ENCODE measurements at regions not wholly inside any gene's neighbourhood (a gene's known extent, or its start where the extent isn't known, plus 50 kb on each side); places are given as distances from the start of the nearest gene placed in this dataset.

DNA sequence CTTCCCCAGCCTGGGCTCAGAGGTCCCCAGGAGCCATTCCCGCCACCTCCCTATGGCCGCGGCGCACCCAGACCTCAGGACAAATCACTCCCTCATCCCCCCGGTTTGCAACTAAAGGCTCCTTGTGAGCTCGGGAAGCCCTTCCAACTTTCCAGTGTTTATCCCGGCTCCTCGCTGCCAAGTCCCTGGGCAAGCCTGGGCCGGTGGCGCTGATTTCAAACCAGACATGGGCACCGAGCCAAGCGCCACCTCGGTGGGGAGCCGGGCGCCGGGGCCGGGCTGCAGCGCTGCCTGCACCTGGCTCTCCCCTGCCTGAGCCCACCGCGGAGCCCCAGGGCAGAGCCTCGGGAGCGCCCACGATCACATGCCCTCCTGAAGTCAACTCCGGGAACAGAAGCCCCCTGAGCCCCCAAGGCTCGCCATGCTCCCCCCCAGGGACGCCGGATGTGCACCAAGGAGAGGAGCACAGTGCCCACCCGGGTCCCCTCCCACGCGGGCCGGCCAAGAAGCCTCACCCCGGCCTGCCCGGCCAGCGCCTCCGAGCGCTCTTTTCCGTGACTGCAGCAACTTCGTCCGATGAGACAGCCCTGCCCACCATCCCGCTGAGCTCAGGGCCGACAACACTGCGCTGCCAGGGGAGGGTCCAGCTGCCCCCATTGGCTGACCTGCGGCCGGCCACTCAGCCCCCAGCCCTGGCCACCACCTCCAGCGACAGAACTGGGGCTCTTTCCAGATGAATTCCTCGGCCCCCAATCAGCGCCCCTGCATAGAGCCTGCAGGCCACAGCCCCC is 50.0 kb downstream of the NCOR2 start:
- DNase-seq (ENCODE audit: low read depth in 2 of 2), result no peak

DNA sequence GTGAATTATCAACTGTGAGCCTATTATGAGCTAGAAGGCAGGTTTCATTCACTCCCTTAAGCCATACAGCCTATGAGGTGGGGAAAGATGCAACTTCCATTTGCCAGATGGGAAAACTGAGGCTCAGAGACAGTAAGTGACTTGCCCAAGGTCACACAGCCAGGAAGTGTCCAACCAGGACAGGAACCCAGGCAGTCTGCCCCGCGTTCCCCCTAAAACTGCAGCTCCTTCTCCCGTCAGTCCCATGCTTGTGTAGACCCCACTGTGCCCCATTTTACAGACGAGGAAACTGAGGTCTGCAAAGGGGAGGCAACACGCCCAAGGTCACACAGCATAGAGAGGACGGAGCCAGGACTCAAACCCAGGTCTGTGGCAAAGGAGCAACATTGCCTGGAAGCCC is 50.6 kb downstream of the NCOR2 start:
- no peak for DNase-seq (ENCODE audit: low read depth in 2 of 2)

DNA sequence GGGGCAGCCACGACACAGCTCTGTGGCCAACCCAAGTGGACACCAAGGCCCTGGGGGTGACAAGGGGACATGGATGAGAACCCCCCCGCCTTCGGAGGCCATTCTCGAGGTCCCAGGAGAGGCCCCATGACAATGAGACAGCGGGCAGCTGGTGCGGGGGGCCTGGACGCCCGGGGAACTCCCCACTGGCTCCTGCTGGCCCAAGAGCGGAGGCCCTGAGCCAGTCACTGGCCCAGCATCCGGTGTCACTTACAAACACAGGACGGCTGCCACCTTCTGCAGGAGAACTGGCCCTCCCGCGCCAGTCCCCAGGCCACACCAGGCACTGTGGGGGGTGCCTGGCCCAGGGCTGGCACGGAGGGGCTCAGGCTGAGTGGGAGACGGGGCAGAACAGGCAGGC is 51.4 kb downstream of the NCOR2 start:
- DNase-seq (ENCODE audit: low read depth in 2 of 2), result no peak

DNA sequence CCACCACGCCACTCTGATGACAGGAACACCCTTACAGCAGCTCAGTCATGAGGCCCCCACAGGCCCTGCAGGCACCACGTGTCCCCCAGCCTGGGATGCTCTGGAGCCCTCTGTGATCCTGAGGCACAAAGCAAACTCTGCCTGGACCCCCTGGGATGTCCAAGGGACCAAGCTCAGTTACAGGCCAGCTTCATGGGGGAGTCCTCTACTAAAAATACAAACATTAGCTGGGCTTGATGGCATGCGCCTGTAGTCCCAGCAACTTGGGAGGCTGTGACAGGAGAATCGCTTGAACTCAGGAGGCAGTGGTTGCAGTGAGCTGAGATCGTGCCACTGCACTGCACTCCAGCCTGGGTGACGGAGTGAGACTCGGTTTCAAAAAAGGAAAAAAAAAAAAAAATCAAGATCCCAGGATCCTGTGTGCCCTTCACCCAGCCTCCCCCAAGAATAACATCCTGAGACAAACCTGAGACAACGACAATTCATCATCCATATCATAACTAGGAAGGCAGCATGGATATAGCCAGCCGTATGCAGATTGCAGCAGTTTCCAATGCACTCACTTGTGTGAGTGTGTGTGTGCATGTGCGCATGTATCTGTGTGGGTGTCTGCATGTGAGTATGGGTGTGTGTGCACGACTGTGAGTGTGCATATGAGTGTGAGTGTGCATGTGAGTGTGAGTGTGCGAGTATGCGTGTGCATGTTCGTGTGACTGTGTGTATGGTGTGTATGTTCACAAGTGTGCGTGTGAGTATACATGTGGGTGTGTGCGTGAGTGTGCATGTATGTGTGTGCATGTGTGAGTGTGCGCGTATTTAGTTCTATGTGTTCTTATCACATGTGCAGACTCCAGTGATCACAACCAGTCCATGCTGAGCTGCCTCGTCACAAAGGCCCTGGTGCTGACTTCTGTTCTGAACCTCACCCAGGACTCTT is 52.1 kb downstream of the NCOR2 start:
- no peak for DNase-seq (ENCODE audit: low read depth in 2 of 2)

DNA sequence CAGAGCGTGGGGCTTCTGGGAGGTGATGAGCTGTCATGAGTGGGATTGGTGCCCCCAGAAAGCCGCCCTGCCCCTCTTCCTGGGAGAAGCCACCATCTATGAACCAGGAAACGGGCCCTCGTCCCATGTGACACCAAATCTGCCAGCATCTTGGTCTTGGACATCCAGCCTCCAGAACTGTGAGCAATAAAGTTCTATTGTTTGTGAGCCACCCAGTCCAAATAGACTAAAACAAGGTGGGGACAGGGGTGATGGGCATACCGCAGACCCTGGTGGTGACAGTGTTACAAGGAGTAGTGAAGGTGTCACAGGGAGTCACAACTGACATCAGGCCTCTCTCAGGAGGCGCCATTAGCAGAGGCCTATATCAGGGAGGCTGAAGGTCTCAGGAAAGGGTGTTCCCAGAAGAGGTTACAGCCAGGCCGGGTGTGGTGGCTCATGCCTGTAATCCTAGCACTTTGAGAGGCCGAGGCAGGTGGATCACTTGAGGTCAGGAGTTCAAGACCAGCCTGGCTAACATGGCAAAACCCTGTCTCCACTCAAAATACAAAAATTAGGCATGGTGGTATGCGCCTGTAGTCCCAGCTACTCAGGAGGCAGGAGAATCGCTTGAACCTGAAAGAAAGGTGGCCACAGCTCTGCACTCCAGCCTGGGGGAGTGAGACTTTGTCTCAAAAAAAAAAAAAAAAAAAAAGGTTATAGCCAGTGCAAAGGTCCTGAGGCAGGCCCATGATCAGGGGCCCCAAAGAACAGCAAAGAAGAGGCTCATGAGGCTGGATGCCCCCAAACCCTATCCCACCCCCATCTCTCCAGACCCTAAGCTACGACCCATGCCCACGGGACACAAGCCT is 53.0 kb downstream of the NCOR2 start:
- DNase-seq (ENCODE audit: low read depth in 2 of 2), result no peak

DNA sequence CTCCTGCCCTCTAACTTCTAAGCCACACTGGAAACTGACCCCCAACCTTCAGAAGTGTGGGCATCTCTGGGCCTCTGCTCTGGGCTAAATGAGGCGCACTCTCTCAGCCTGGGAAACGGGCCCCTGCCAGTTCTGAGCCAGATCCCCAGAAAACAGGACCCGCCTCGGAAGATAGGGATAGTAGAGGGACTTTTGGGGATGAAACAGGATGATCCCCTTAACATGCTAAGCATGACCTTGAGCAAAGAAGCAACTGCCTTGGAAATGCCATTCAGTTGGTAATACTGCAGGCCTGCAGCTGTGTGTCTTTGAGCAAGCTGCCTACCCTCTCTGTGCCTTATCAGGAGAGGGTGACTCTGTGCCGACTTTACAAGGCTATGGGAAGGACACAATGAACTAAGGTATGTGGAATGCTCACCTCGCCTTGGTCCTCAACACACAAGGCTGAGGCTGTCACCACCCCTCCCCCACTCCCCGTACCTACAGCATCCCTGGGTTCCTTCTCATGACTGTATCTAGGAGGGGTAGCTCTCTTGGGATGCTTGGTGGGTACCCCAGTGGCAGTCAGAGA is 54.0 kb downstream of the NCOR2 start:
- no peak for DNase-seq (ENCODE audit: low read depth in 2 of 2)

DNA sequence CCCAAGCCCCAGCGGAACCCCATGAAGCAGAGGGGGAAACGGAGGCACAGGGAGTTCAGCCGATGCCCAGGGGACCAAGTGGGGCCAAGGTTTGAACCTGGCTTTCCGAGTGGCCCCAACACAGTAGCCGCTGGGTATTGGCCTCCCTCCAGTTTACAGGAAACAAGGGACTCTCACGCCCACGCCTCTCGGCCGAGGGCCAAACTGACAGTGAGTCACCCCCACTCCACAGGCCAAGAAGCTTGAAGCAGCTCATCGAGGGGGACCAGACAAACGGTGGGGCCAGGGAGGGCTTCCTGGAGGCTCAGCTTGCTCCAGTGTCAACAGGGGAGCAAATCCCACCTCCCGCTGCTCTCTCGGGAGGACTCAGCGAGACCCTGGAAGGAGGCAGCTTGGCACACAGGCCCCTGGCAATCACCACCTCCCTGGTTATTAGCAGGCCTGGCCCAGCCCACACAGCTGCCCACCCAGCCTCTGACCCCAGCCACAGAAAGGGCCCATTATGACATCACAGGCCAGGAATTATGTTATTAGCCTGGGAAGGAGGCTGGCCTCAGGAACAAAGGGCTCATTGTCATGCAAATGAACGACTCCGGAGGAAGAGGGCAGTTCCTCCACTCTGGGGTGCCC is 54.6 kb downstream of the NCOR2 start:
- DNase-seq (ENCODE audit: low read depth in 2 of 2), result no peak

DNA sequence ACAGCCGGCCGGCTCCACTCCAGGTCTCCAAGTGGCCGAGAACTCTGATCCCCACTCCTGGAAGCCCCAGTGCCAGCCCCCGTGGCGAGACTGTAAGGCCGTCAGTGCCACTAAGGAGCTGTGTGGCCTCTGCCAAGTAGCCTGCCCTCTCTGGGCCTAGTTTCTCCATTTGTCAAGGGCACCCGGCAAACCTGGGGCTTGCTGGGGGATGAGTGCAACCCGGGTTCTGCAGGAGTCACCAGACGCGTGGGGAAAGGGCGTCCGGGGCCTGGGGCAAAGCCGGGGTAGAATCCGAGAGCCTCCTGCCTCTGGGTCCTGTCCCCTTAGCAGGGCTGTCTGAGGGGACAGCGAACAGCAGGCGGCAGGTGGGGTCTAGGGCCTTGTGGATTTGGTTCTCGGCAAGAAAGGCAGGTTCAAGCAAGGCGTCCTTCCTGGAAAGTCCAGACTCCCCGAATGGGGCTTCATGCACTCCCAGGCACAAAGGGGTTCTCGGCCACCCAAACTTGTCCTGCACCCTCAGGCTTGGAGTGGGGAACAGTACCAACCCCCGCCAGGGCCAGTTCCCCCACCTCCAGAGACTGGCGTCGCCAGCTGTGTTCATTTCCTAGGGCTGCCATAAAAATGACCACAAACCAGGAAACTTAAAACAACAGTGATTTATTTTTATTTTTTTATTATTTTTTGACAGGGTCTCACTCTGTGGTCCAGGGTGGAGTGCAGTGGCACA is 56.0 kb downstream of the NCOR2 start:
- DNase-seq (ENCODE audit: low read depth in 2 of 2), result no peak

DNA sequence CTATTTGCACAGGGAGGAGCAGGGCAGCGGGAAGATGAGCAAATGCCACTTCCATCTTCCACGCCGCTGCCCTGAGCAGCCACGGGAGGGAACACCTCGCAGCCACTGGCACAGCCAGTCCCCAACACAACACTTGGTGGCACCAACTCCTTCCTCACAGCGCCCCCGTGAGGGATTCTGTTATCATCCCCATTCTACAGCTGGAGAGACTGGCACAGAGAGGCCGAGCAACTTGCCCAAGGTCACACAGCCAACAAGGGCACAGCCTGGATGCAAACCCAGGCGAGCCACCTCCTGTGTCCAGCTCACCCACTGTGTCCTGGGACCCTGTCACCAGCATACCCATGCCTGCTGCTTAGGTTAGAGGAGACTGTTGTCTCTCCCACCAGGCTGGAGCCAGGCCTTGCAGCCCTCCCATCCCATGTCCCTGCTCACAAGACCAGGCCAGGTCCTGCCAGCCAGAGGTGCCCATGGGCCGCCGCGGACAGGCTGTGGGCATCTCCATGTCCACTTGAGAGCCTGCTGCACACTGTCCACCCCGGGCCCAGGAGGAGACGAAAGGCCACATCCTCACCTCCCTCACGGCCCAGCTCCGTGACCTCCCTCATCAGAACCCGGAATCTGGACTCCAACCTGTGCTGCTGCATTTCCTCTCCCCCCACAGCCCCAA is 57.0 kb downstream of the NCOR2 start:
- DNase-seq (ENCODE audit: low read depth in 2 of 2), result no peak

DNA sequence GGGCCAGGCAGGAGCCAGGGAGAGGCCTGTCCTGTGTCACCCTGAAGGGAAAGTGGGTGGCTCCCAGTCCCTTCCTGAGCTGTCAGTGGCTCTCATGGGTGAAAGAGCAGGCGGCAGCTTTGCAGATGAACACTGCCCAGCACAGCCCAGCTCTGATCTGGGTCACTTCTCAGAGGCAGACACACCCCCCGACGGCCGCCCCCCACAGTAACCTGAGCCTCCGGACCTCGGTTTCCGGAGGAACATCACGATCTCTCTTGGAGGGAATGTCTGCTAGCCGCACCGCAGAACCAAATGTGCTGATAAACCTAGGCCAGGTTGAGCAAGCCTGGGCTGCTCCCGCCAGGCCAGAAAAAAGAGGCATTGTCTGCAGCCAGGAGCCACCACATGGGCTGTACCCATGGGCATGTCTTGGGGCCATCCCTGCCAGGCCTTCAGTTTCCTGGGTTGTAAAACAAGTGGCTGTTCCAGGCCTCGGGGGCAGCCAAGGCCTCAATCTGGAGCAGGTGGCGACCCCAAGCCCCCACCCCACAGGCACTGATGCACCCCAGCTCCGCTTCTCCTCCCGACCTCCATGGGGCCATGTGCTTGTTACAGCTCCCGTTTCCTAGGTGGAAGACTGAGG is 57.6 kb downstream of the NCOR2 start:
- DNase-seq (ENCODE audit: low read depth in 2 of 2), result no peak

DNA sequence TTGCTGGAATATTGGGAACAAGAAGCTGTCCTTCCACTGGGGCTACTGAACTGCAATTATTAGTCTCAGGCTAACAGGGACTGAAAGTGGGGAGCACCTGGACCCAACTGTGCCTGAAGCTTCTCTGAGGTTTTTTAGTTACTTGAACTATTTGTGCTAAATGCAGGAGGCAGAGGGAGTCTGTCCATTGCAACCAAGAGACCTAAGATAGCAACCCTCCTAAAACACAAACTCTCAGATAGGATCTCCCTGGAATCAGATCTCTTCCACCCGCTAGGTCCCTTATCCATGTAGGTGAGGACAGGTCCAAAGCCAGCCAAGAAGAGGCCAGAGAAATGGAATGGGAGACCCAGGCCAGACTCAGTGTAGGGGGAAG is 58.1 kb downstream of the NCOR2 start:
- DNase-seq (ENCODE audit: low read depth in 2 of 2), result no peak

DNA sequence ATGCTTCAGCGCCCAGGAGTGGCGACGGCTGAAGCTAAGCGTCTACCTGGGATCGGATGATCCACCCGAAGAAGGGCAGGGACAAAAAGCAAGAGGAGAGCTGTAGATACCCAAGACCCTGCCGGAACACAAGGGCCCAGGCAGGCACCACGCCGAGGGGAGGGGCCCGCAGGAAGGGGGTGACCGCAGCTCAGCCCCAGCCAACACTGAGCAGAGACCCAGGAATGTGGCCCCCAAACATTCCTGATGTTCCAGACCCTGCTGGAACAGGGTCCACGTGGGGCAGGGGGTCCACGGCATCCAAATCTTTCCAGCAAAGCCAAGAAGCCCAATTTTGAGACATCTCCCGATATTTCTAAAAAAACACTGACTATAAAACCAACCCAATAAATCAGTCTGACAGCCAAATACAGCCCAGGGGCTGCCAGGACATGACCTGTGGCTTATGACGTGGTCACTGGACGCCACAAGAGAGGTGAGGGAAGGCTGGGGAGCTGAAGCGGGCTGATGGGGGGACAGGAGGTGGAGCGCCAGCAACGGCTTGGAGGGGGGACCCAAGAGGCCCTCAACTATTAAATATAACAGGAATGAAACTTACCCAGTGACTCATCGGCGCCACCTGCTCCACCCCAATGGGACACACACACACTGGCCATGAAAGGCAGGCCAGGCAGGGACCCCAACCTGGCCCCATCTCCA is 58.9 kb downstream of the NCOR2 start:
- DNase-seq (ENCODE audit: low read depth in 2 of 2), result no peak

DNA sequence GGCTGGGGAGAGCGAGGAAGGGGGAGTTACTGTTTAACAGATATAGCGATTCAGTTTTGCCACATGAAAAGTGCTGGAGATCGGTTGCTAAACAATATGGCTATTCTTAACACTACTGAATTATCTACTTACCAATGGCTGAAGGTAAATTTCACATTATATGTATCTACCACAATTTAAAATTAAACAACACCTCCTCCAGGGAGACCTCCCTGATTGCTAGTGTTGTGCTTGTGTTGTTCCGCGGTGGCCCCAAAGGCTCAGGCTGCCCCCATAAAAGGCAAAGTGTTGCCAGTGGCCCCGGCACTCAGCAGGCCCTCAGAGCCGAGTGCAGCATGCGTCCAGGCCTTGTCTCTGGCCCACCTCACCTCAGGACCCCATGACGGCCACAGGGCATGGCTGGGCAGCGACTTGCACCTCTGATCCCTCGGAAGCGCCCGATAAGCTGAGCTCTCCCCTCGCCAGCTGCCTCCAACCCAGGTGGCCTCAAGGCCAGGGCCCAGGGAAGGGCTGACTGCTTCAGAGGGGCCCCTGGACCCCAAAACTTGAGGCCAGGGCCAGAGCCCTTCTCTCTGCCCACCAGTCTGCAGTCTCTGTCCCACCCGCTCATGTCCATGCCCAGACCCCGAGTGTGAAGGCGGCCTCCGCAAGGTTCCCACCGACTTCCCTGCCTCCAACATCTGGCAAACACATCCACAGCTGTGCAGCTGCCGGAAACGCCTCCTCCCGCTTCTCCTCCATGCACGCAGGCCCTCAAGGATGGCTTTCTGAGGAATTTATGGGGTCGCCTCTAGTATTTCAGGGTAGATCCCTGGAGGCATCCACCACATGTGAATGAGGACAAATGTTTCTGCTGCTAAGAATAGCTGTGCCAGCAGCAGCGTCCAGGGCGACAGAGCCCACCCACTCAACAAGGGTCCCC is 60.0 kb downstream of the NCOR2 start:
- DNase-seq (ENCODE audit: low read depth in 2 of 2), result no peak

DNA sequence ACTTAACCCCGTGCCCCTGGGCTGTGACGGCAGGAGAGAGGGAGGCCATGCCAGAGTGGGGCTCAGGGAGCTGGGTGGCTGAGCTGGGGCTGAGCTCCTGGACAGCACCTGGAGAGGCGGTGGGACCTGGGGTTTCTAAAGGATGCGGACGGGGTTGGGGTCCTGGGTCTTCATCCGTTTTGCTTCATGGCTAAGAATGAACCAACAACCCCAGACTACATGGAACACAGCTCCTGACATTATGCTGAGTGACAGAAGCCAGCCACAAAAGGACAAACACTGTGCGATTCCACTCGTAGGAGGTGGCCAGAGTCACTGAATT is 60.6 kb downstream of the NCOR2 start:
- DNase-seq (ENCODE audit: low read depth in 2 of 2), result no peak

DNA sequence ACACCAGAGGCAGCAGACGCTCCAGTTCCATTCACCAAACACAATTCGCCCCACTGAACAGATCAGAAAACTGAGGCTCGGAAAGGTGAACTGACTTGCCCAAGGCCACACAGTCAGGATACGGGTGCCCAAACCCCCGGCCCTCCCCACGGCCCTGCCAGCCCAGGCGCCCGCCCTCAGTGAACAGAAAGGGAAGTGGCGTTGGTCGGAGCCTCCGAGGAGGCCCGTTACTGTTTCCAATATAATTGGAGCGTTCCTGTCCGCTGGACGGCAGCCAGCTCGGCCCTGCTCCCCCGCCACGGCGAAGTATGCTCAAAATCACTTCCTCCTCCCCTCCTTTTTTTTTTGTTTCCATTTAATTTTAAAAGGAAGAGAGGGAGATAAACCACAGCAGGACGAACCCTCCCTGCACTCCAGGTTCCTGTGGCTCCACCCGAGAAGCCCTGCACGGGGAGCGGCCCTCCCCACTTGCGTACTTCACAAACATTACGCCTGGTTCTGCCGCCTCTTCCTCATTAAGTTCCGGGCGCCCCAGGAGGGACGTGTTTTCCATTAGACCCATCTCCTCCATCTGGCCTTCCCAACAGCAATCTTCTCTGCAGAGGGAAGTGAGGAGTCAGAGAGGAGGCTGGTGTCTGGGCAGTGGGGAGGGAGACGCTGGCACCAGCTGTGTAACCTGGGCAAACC is 61.1 kb downstream of the NCOR2 start:
- no peak for DNase-seq (ENCODE audit: low read depth in 2 of 2)

DNA sequence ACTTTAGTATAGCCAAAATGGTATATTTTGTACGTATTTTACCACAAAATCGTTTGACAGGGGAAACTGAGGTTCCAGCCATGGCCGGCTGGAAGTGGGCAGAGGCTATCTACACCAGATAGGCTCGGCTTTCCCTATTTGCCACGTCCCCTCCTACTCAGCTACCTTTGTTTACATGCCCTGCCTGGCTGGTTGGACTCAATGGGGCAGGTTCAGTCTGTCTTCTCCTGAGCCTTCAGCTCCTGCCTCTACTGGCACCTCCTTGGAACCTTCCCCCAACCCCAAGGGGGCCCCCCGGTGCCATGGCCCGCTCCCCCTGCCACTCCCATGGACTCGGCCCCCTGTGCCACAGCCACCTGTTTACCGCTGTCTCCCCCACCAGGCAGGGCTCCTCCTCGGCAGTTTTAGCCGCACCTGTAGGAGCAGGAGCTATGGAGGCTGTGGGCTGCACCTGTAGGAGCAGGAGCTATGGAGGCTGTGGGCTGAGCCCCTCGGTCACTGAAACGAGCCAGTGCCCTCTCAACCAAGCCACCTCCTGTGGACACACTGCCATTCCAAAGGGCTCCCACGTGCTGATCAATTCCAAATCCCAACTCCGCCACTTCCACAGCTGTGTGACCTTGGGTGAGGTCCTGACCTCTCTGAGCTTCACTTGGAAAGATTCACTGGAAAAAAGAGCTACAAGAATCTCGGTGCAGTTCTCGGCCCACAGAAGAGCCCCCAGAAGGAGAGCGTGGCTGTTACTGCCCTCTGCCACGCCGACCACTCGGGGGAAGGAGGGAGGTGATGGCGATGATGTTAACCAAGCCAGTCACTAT is 62.2 kb downstream of the NCOR2 start:
- DNase-seq (ENCODE audit: low read depth in 2 of 2), result no peak
